ENCODE measurements at regions not wholly inside any gene's neighbourhood (a gene's known extent, or its start where the extent isn't known, plus 50 kb on each side); places are given as distances from the start of the nearest gene placed in this dataset.
"Not testable (repeated sequence)": the region's sequence is repeated elsewhere in the genome, so short reads cannot be mapped to it uniquely, and the experiment has no call there.

GRCh38 chr7:49453486-49453885 lies 320.0 kb upstream of the VWC2 start:
- FAIRE-seq = no peak
- no peak for TF ChIP-seq POLR2A (IDR thresholded peaks at IDR 0.05; ENCODE audit: low read depth, low read length)
- DNase-seq (ENCODE audit: insufficient read length, low spot score) = no peak

DNA sequence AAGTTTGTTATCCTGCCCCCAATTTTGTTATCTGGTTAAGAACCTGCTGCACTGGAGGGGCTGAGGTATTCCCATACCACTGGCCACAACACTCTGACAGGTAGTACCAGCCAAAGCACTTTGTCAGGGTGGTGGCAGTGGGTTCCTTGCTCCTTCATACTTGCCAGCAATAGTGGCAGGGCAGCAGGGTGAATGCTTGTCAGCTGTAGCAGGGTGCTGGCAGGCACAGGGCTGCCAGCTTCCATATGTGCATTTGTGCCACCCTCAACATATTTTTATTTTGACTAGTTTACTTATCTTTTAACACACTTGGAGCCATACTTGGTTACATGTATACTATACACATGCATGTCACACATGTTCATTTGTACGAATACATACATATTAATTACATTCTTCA lies 294.0 kb upstream of the VWC2 start:
- TF ChIP-seq POLR2A (IDR thresholded peaks at IDR 0.05; ENCODE audit: low read depth, low read length) = no peak
- no peak for DNase-seq (ENCODE audit: insufficient read length, low spot score)
- FAIRE-seq = no peak

- no peak for FAIRE-seq
- no peak for TF ChIP-seq POLR2A (IDR thresholded peaks at IDR 0.05; ENCODE audit: low read depth, low read length)
These were observed 293.4 kb upstream of the VWC2 start for GRCh38 chr7:49479936-49480544.

GRCh38 chr7:49481075-49481474 lies 292.4 kb upstream of the VWC2 start:
- TF ChIP-seq POLR2A (IDR thresholded peaks at IDR 0.05; ENCODE audit: low read depth, low read length) = no peak
- no peak for FAIRE-seq
- no peak for DNase-seq (ENCODE audit: insufficient read length, low spot score)

More at GRCh38 chr7:49479936-49480544, 293.4 kb upstream of the VWC2 start:
- DNase-seq (ENCODE audit: insufficient read length, low spot score) = no peak

- no peak for DNase-seq (ENCODE audit: insufficient read length, low spot score)
- TF ChIP-seq POLR2A (IDR thresholded peaks at IDR 0.05; ENCODE audit: low read depth, low read length) = no peak
- peak; percentile 33 for FAIRE-seq
These were observed 290.3 kb upstream of the VWC2 start for GRCh38 chr7:49483142-49483541.

GRCh38 chr7:49486974-49487829 lies 286.2 kb upstream of the VWC2 start:
- TF ChIP-seq POLR2A (IDR thresholded peaks at IDR 0.05; ENCODE audit: low read depth, low read length) = no peak
- FAIRE-seq (peak; percentile 41), DNase-seq (ENCODE audit: insufficient read length, low spot score) (no peak)

GRCh38 chr7:49487830-49488140 lies 285.7 kb upstream of the VWC2 start:
- FAIRE-seq (no peak), DNase-seq (ENCODE audit: insufficient read length, low spot score) (no peak)
- TF ChIP-seq POLR2A (IDR thresholded peaks at IDR 0.05; ENCODE audit: low read depth, low read length) = no peak

- no peak for TF ChIP-seq POLR2A (IDR thresholded peaks at IDR 0.05; ENCODE audit: low read depth, low read length)
- DNase-seq (ENCODE audit: insufficient read length, low spot score) (no peak), FAIRE-seq (no peak)
These were observed 284.9 kb upstream of the VWC2 start for GRCh38 chr7:49488573-49488972.

GRCh38 chr7:49497471-49497870 lies 276.0 kb upstream of the VWC2 start:
- no peak for DNase-seq (ENCODE audit: insufficient read length, low spot score)
- FAIRE-seq = no peak
- no peak for TF ChIP-seq POLR2A (IDR thresholded peaks at IDR 0.05; ENCODE audit: low read depth, low read length)

DNA sequence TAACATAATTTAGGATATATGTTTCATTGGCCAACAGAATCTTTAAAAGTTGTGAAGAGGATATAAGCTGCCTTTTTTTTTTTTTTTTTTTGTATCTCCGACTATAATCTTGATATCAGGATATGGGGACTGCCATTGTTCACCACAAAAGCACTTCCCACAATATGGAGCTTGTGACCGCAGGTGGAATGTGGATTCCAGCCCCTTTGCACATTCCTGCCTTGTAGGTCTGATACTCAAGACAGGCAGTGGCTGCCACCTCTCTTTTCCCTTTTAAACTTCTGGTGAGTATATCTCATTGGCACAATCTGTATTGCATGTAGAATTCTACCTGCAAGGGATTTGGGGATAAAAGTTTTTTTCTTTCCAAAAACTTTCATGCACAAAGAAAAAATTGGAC lies 272.7 kb upstream of the VWC2 start:
- no peak for FAIRE-seq
- DNase-seq (ENCODE audit: insufficient read length, low spot score) = no peak
- no peak for TF ChIP-seq POLR2A (IDR thresholded peaks at IDR 0.05; ENCODE audit: low read depth, low read length)

DNA sequence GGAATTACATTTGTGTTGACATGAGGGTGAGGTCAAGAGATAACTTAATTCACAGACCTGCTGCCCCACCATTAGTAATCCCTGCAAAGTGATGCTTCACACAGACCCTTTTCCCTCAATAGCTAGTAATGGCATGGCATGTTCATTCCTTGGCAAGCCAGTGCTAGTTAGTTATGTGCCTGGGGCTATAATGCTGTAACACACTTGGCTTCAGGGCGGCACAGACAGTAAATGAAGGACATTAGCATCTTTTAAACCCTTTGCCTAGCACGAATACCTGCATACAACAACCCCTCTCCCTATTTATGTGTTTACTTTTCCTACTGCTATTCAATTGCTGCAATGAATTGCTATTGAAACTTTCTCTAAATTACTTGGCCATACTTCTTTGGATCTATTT lies 266.2 kb upstream of the VWC2 start:
- FAIRE-seq; DNase-seq (ENCODE audit: insufficient read length, low spot score): not testable (repeated sequence)

GRCh38 chr7:49513911-49514310 lies 259.5 kb upstream of the VWC2 start:
- no peak for FAIRE-seq
- TF ChIP-seq POLR2A (IDR thresholded peaks at IDR 0.05; ENCODE audit: low read depth, low read length) = no peak

GRCh38 chr7:49520951-49521350 lies 252.5 kb upstream of the VWC2 start:
- TF ChIP-seq POLR2A (IDR thresholded peaks at IDR 0.05; ENCODE audit: low read depth, low read length) = no peak
- DNase-seq (ENCODE audit: insufficient read length, low spot score) (no peak), FAIRE-seq (no peak)

More at GRCh38 chr7:49513911-49514310, 259.5 kb upstream of the VWC2 start:
- DNase-seq (ENCODE audit: insufficient read length, low spot score) = no peak

GRCh38 chr7:49522111-49522510 lies 251.3 kb upstream of the VWC2 start:
- DNase-seq (ENCODE audit: insufficient read length, low spot score) (no peak), FAIRE-seq (no peak)
- no peak for TF ChIP-seq POLR2A (IDR thresholded peaks at IDR 0.05; ENCODE audit: low read depth, low read length)

DNA sequence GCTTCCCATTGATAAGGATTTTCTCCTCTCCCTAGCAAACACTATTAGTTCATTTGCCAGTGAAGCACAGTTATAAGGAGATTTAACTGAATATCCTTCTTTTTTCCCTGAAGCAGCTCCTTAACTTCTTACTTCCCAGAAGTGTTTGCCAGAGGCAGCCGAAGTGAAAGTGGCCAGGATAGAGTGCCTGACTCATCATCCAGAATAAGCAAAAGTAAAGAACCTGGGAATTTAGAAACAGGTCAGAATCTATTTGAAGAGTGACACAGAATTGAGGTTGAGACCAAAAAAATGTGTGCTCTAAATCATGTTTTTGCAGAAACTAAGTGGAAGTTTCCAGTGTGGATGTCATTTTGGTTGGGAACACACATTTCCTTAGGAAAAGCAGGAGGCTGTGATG lies 249.6 kb upstream of the VWC2 start:
- no peak for TF ChIP-seq POLR2A (IDR thresholded peaks at IDR 0.05; ENCODE audit: low read depth, low read length)
- FAIRE-seq = no peak
- no peak for DNase-seq (ENCODE audit: insufficient read length, low spot score)
